SK-N-SH (cell line): ENCODE measurements at regions not wholly inside any gene's neighbourhood (a gene's known extent, or its start where the extent isn't known, plus 50 kb on each side); places are given as distances from the start of the nearest gene placed in this dataset.

Experiments
- CTCF ChIA-PET: fragments of 300-600, 350-600 bp; formaldehyde crosslinking; extraction: SDS; loops from one replicate; lab custom pipeline; 2021; lab: Yijun Ruan, JAX
- POLR2A ChIA-PET: fragments of 350-600 bp; sonication (Branson Sonifier 250); formaldehyde crosslinking; extraction: SDS; loops from one replicate; lab custom pipeline; 2020; ENCODE audit warnings: antibody characterized with exemption, inconsistent platforms; lab: Yijun Ruan, JAX
- DNase-seq: peaks from one replicate; pipeline ENCODE4 v3.0.0; 2012
- H2AFZ ChIP-seq: fragments of 200-600 bp; sonication (generic); 2 replicates; pipeline ENCODE4 v1.8.1; 2016; ENCODE audit warnings: antibody characterized with exemption, mild to moderate bottlenecking, low read depth
- H3F3A ChIP-seq: fragments of 200-600 bp; sonication (generic); replicated peaks from 2 replicates; pipeline ENCODE3; 2016; ENCODE audit warnings: antibody characterized with exemption, mild to moderate bottlenecking; ENCODE audit not compliant: insufficient read depth
- H3K27ac ChIP-seq, 2 experiments: fragments of 200-500 bp in 1 of 2; fragments of 200-600 bp in 1 of 2; sonication (Bioruptor generic) in 1 of 2; sonication (generic), shearing (Covaris generic) in 1 of 2; 2 replicates each; pipeline versions ENCODE4 v1.5.1 to v1.6.1; 2014 to 2016; ENCODE audit warnings: low read depth in 2 of 2, inconsistent platforms in 1 of 2, low read length in 1 of 2, mild to moderate bottlenecking in 1 of 2, mixed read lengths in 1 of 2
- H3K27me3 ChIP-seq: fragments of 200-600 bp; sonication (generic), shearing (Covaris generic); 2 replicates; pipeline ENCODE4 v1.6.1; 2016; ENCODE audit warnings: mixed run types; ENCODE audit not compliant: insufficient read depth
- H3K36me3 ChIP-seq, 2 experiments: fragments of 200-500 bp in 1 of 2; fragments of 200-600 bp in 1 of 2; sonication (Bioruptor generic) in 1 of 2; sonication (generic) in 1 of 2; replicated peaks in 1 of 2; 2 replicates each; pipeline versions ENCODE3 to v1.5.1; 2014 to 2016; ENCODE audit warnings: low read length in 1 of 2, mild to moderate bottlenecking in 1 of 2; ENCODE audit not compliant: insufficient read depth in 2 of 2, control insufficient read depth in 1 of 2
- H3K4me1 ChIP-seq, 2 experiments: fragments of 200-500 bp in 1 of 2; fragments of 200-600 bp in 1 of 2; sonication (Bioruptor generic) in 1 of 2; sonication (generic), shearing (Covaris generic) in 1 of 2; 2 replicates each; pipeline versions ENCODE4 v1.5.1 to v1.6.1; 2014 to 2016; ENCODE audit warnings: low read depth in 1 of 2, low read length in 1 of 2, mixed run types in 1 of 2; ENCODE audit not compliant: insufficient read depth in 2 of 2, control insufficient read depth in 1 of 2
- H3K4me2 ChIP-seq: fragments of 200-600 bp; sonication (generic), shearing (Covaris generic); 2 replicates; pipeline ENCODE4 v1.6.1; 2017; ENCODE audit warnings: mixed run types
- H3K4me3 ChIP-seq, 2 experiments: fragments of 200-500 bp in 1 of 2; fragments of 200-600 bp in 1 of 2; sonication (Bioruptor generic) in 1 of 2; sonication (generic), shearing (Covaris generic) in 1 of 2; 2 replicates each; pipeline versions ENCODE4 v1.5.1 to v1.8.1; 2014 to 2016; ENCODE audit warnings: low read depth in 2 of 2, inconsistent platforms in 1 of 2, low read length in 1 of 2, mild to moderate bottlenecking in 1 of 2, mixed read lengths in 1 of 2, moderate library complexity in 1 of 2
- H3K79me2 ChIP-seq: fragments of 200-600 bp; sonication (generic); 2 replicates; pipeline ENCODE4 v1.8.1; 2017; ENCODE audit warnings: mild to moderate bottlenecking; ENCODE audit not compliant: insufficient read depth
- H3K9ac ChIP-seq: fragments of 200-600 bp; sonication (generic); 2 replicates; pipeline ENCODE4 v1.6.1; 2017; ENCODE audit warnings: mixed run types
- H3K9me2 ChIP-seq: fragments of 200-600 bp; sonication (generic); 2 replicates; pipeline ENCODE4 v1.6.1; 2017; ENCODE audit warnings: mixed run types
- H3K9me3 ChIP-seq: fragments of 200-600 bp; sonication (generic); 2 replicates; pipeline ENCODE4 v1.6.1; 2017; ENCODE audit warnings: mixed run types, mild to moderate bottlenecking, moderate library complexity
- H4K20me1 ChIP-seq: fragments of 200-600 bp; sonication (generic); 2 replicates; pipeline ENCODE4 v1.6.1; 2017; ENCODE audit warnings: mild to moderate bottlenecking, mixed run types; ENCODE audit not compliant: insufficient read depth
- CHD2 ChIP-seq: fragments of 150-350 bp; IDR thresholded peaks from 2 replicates; pipeline ENCODE4 v1.6.1; 2018; ENCODE audit warnings: low read length; ENCODE audit not compliant: partially characterized antibody
- CTCF ChIP-seq: fragments of 200-600 bp; sonication (generic); IDR thresholded peaks from 2 replicates; pipeline ENCODE4 v1.6.1; 2017; ENCODE audit warnings: antibody characterized with exemption, mild to moderate bottlenecking, moderate library complexity
- ELF1 ChIP-seq: IDR thresholded peaks from 2 replicates; pipeline ENCODE4 v1.4.0; 2012
- EP300 ChIP-seq, 2 experiments: IDR thresholded peaks; 2 replicates each; pipeline versions ENCODE4 v1.4.0 to v1.6.1; 2012; ENCODE audit warnings: borderline replicate concordance in 1 of 2, low read depth in 1 of 2, low read length in 1 of 2
- FOXM1 ChIP-seq: IDR thresholded peaks from 2 replicates; pipeline ENCODE4 v1.4.0; 2012; ENCODE audit warnings: low read depth, mild to moderate bottlenecking
- JUND ChIP-seq: IDR thresholded peaks from 2 replicates; pipeline ENCODE4 v1.4.0; 2012
- MEF2A ChIP-seq: IDR thresholded peaks from 2 replicates; pipeline ENCODE4 v1.4.0; 2012; ENCODE audit warnings: low read depth, borderline replicate concordance
- MXI1 ChIP-seq: IDR thresholded peaks from 2 replicates; pipeline ENCODE4 v1.6.1; 2012; ENCODE audit warnings: mild to moderate bottlenecking, low read depth, low read length, improper control_type of control experiment
- RXRA ChIP-seq: IDR thresholded peaks from 2 replicates; pipeline ENCODE4 v1.4.0; 2012; ENCODE audit warnings: low read depth, mild to moderate bottlenecking, borderline replicate concordance
- SIN3A ChIP-seq: IDR thresholded peaks from 2 replicates; pipeline ENCODE4 v1.6.1; 2012; ENCODE audit warnings: low read depth, mild to moderate bottlenecking, low read length, moderate library complexity, borderline replicate concordance
- TAF1 ChIP-seq: IDR thresholded peaks from 2 replicates; pipeline ENCODE4 v1.6.1; 2012; ENCODE audit warnings: low read depth, mild to moderate bottlenecking, low read length, moderate library complexity, borderline replicate concordance
- TCF12 ChIP-seq: IDR thresholded peaks from 2 replicates; pipeline ENCODE4 v1.4.0; 2012
- TEAD4 ChIP-seq: IDR thresholded peaks from 2 replicates; pipeline ENCODE4 v1.4.0; 2012; ENCODE audit warnings: mild to moderate bottlenecking, borderline replicate concordance; ENCODE audit not compliant: insufficient read depth
- ZBTB33 ChIP-seq: IDR thresholded peaks from 2 replicates; pipeline ENCODE4 v1.4.0; 2012; ENCODE audit warnings: low read depth, borderline replicate concordance
- WGBS: methylation state at CpG from one replicate; pipeline ENCODE4 v1.1.6; 2017; ENCODE audit warnings: low lambda C conversion rate; 5-methylcytosine and 5-hydroxymethylcytosine counted together
- TF ChIP-seq, protein P1 (sequence below): fragments of 150-350 bp; IDR thresholded peaks from 2 replicates; pipeline ENCODE4 v1.6.1; 2016; ENCODE audit warnings: mild to moderate bottlenecking, low read depth, low read length
- TF ChIP-seq, protein P2 (sequence below): IDR thresholded peaks from 2 replicates; pipeline ENCODE4; 2012
- TF ChIP-seq, protein P3 (sequence below): IDR thresholded peaks from 2 replicates; pipeline ENCODE4 v1.4.0; 2012; ENCODE audit warnings: low read depth

- no peak overlapping the region for H3K4me2 ChIP-seq
- POLR2A ChIA-PET: no interaction called here
- H3F3A ChIP-seq: no peaks in the 10 kb centered on the region
- no peaks in the 10 kb centered on the region for H3K27me3 ChIP-seq
- no peak overlapping the region for H2AFZ ChIP-seq
- no peaks in the 10 kb centered on the region for H4K20me1 ChIP-seq
- no peak overlapping the region for H3K4me3 ChIP-seq
- no peaks in the 10 kb centered on the region; a peak in 2 of 4 replicates for H3K4me1 ChIP-seq
- no peaks in the 10 kb centered on the region for H3K36me3 ChIP-seq
- CTCF ChIA-PET: interaction anchor here (1.3 kb wide), 1 partner anchor 52 kb away, joined by 3 read pairs; no protein-coding TSS in a partner anchor
- DNase-seq: no peak
- TF ChIP-seq CHD2 (no peak), ZBTB33 (no peak), MEF2A (no peak), RXRA (no peak), TAF1 (no peak)
- TF ChIP-seq, protein P1, sequence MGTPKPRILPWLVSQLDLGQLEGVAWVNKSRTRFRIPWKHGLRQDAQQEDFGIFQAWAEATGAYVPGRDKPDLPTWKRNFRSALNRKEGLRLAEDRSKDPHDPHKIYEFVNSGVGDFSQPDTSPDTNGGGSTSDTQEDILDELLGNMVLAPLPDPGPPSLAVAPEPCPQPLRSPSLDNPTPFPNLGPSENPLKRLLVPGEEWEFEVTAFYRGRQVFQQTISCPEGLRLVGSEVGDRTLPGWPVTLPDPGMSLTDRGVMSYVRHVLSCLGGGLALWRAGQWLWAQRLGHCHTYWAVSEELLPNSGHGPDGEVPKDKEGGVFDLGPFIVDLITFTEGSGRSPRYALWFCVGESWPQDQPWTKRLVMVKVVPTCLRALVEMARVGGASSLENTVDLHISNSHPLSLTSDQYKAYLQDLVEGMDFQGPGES: no peak
- H3K9me3 ChIP-seq: no peaks in the 10 kb centered on the region
- no peak overlapping the region for H3K9ac ChIP-seq
- H3K27ac ChIP-seq: no peak overlapping the region; a peak in 1 of 4 replicates
- 54% methylated on average over 1 of the region's 1 CpG for WGBS
- no peaks in the 10 kb centered on the region for H3K9me2 ChIP-seq
- no peaks in the 10 kb centered on the region for H3K79me2 ChIP-seq
Measured at GRCh38 chr4:106422766-106423165, 54.2 kb upstream of the GIMD1 start.

DNA sequence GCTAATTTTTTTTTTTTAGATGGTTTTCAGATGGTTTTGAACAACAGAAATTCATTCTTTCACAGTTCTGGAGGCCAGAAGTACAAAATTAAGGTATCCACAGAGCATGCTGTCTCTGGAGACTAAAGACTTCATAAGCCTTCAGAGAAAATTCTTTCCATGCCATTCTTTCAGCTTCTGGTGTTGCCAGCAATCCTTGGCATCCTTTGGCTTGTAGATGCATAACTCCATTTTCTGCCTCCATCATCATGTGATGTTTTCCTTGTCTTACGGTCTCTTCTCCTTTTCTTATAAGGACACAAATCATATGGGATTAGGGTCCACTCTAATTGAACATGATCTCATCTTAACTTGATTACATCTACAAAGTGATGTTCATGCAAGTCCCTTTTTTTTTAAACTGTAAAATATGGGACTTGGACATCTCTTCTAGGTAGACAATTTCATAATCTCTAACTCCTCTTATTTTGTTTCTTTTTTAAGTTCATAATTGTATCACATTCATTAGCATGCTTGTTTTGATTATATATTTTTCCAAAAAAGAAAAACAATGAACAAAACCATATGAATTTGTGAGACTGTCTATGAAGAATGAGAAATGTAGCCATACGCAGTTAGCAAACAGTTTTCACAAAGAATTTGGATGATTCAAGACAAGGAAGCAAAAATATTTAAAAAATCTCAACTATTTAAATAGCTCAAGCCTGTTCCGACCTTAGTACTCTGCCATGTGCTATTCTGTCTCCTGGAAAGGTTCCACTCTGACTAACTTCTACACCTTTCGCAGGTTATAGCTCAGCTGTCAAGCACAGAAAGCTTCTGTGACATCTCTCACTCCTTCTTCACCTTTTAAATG, 53.1 kb upstream of the GIMD1 start:
- POLR2A ChIA-PET: no interaction called here
- no peaks in the 10 kb centered on the region for H3K9me2 ChIP-seq
- H4K20me1 ChIP-seq: no peaks in the 10 kb centered on the region
- no peaks in the 10 kb centered on the region for H3K27me3 ChIP-seq
- no peaks in the 10 kb centered on the region for H3K9me3 ChIP-seq
- peak overlapping the region; percentile 62; the same call in 1 of the 2 replicates for H2AFZ ChIP-seq
- H3K36me3 ChIP-seq: no peaks in the 10 kb centered on the region
- 20% methylated on average over 4 of the region's 4 CpGs for WGBS
- no peaks in the 10 kb centered on the region for H3K79me2 ChIP-seq
- DNase-seq: no peak
- H3K4me2 ChIP-seq: peak overlapping the region; percentile 35
- H3K9ac ChIP-seq: no peak overlapping the region
- TF ChIP-seq RXRA (no peak), EP300 (IDR thresholded peaks at IDR 0.05; ENCODE audit: borderline replicate concordance in 1 of 2, low read depth in 1 of 2, low read length in 1 of 2) (0 out of 4 replicates have a peak, but pooled peaks of 1 of the 2 experiments have one; percentile 7), ELF1 (no peak), SIN3A (no peak), CHD2 (no peak), MXI1 (no peak), CTCF (no peak), TCF12 (peak; percentile 35; the same call in 1 of the 2 replicates), JUND (no peak), ZBTB33 (no peak), TEAD4 (peak; percentile 55; the same call in 1 of the 2 replicates), FOXM1 (no peak)
- TF ChIP-seq, protein P2, sequence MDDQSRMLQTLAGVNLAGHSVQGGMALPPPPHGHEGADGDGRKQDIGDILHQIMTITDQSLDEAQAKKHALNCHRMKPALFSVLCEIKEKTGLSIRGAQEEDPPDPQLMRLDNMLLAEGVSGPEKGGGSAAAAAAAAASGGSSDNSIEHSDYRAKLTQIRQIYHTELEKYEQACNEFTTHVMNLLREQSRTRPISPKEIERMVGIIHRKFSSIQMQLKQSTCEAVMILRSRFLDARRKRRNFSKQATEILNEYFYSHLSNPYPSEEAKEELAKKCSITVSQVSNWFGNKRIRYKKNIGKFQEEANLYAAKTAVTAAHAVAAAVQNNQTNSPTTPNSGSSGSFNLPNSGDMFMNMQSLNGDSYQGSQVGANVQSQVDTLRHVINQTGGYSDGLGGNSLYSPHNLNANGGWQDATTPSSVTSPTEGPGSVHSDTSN: peak; percentile 8; the same call in 1 of the 2 replicates
- TF ChIP-seq, protein P3, sequence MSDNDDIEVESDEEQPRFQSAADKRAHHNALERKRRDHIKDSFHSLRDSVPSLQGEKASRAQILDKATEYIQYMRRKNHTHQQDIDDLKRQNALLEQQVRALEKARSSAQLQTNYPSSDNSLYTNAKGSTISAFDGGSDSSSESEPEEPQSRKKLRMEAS: 0 out of 2 replicates have a peak, but pooled peaks have one; percentile 32
- TF ChIP-seq, all 33 proteins: peak for 5
- Histone ChIP-seq H3K4me3 (no peak overlapping the region), H3F3A (no peaks in the 10 kb centered on the region), H3K4me1 (no peaks in the 10 kb centered on the region; a peak in 2 of 4 replicates), H3K27ac (peak overlapping the region; percentile 5 to 64; a peak in 2 of 4 replicates)
- CTCF ChIA-PET: interaction anchor here (0.6 to 1.3 kb wide), 2 partner anchors 51 to 1032 kb away, joined by 3 read pairs; no protein-coding TSS in a partner anchor
